ENCODE measurements at regions not wholly inside any gene's neighbourhood (a gene's known extent, or its start where the extent isn't known, plus 50 kb on each side); places are given as distances from the start of the nearest gene placed in this dataset.

DNA sequence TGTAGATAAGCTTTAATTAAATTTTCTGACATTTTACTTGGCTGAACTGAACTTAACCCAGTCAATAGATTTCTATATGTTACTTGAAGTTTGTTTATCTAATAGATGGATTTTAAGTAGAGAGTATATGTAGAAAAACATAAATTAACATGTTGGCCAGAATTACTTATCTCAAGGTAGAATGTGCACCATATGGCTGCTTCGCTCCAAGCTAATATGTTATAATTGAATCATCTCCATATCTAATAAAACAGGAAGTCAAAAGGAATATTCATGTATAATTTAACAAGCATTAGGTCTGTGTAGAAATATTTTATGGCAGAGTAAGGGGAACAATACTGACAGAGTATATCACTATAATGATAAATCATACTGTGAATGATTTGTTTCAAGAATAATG, 650.7 kb upstream of the ALCAM start:
- Histone ChIP-seq H3K36me3 (ENCODE audit: insufficient read depth, low read length) (no peaks in the 10 kb centered on the region), H3K4me3 (ENCODE audit: low read length) (no peak overlapping the region), H3K9me3 (ENCODE audit: control insufficient read depth in 1 of 2, insufficient read depth in 1 of 2, low read length in 2 of 2) (no peaks in the 10 kb centered on the region), H3K4me1 (ENCODE audit: insufficient read depth, low read length) (no peaks in the 10 kb centered on the region), H3K27ac (ENCODE audit: low read depth in 1 of 2, low read length in 2 of 2) (no peak overlapping the region), H3K27me3 (ENCODE audit: control insufficient read depth in 1 of 2, insufficient read depth in 2 of 2, low read length in 2 of 2) (no peaks in the 10 kb centered on the region)
- POLR2A ChIA-PET = no interaction called here
- Mint-ChIP-seq H3K4me3 (no peak overlapping the region), H3K9me3 (no peaks in the 10 kb centered on the region), H3K27me3 (no peaks in the 10 kb centered on the region), H3K36me3 (ENCODE audit: low read depth) (no peaks in the 10 kb centered on the region), H3K4me1 (ENCODE audit: low read depth) (no peaks in the 10 kb centered on the region), H3K27ac (no peak overlapping the region)
- ATAC-seq (ENCODE audit: poor library complexity) (no peak), DNase-seq (no peak)
- CTCF ChIA-PET = no interaction called here
- TF ChIP-seq, protein P1, sequence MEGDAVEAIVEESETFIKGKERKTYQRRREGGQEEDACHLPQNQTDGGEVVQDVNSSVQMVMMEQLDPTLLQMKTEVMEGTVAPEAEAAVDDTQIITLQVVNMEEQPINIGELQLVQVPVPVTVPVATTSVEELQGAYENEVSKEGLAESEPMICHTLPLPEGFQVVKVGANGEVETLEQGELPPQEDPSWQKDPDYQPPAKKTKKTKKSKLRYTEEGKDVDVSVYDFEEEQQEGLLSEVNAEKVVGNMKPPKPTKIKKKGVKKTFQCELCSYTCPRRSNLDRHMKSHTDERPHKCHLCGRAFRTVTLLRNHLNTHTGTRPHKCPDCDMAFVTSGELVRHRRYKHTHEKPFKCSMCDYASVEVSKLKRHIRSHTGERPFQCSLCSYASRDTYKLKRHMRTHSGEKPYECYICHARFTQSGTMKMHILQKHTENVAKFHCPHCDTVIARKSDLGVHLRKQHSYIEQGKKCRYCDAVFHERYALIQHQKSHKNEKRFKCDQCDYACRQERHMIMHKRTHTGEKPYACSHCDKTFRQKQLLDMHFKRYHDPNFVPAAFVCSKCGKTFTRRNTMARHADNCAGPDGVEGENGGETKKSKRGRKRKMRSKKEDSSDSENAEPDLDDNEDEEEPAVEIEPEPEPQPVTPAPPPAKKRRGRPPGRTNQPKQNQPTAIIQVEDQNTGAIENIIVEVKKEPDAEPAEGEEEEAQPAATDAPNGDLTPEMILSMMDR (IDR thresholded peaks at IDR 0.05) = no peak
- intact Hi-C loops (cut with DNase I, micrococcal nuclease) = no loop called here

- Histone ChIP-seq H3K27me3 (ENCODE audit: control insufficient read depth in 1 of 2, insufficient read depth in 2 of 2, low read length in 2 of 2) (no peaks in the 10 kb centered on the region), H3K27ac (ENCODE audit: low read depth in 1 of 2, low read length in 2 of 2) (no peak overlapping the region), H3K4me1 (ENCODE audit: insufficient read depth, low read length) (no peaks in the 10 kb centered on the region), H3K36me3 (ENCODE audit: insufficient read depth, low read length) (no peaks in the 10 kb centered on the region), H3K9me3 (ENCODE audit: control insufficient read depth in 1 of 2, insufficient read depth in 1 of 2, low read length in 2 of 2) (no peaks in the 10 kb centered on the region), H3K4me3 (ENCODE audit: low read length) (no peak overlapping the region)
- no peaks in the 10 kb centered on the region for H3K27me3 Mint-ChIP-seq
- CTCF ChIA-PET = no interaction called here
- intact Hi-C loops (cut with DNase I, micrococcal nuclease) = no loop called here
- no peaks in the 10 kb centered on the region for H3K36me3 Mint-ChIP-seq (ENCODE audit: low read depth)
- ATAC-seq (ENCODE audit: poor library complexity) (no peak), DNase-seq (no peak)
- POLR2A ChIA-PET = no interaction called here
- no peaks in the 10 kb centered on the region for H3K4me1 Mint-ChIP-seq (ENCODE audit: low read depth)
- H3K4me3 Mint-ChIP-seq = no peak overlapping the region
- H3K9me3 Mint-ChIP-seq = no peaks in the 10 kb centered on the region
- H3K27ac Mint-ChIP-seq = no peak overlapping the region
- TF ChIP-seq, protein P1 (IDR thresholded peaks at IDR 0.05) = no peak
Measured at GRCh38 chr3:104717828-104718196, 648.9 kb upstream of the ALCAM start.

- H3K27ac Mint-ChIP-seq = no peak overlapping the region
- ChIA-PET CTCF (no interaction called here), POLR2A (no interaction called here)
- no peaks in the 10 kb centered on the region for H3K27me3 Mint-ChIP-seq
- ATAC-seq (ENCODE audit: poor library complexity) (no peak), DNase-seq (no peak)
- intact Hi-C loops (cut with DNase I, micrococcal nuclease) = no loop called here
- Histone ChIP-seq H3K4me1 (ENCODE audit: insufficient read depth, low read length) (no peaks in the 10 kb centered on the region), H3K27me3 (ENCODE audit: control insufficient read depth in 1 of 2, insufficient read depth in 2 of 2, low read length in 2 of 2) (no peaks in the 10 kb centered on the region), H3K9me3 (ENCODE audit: control insufficient read depth in 1 of 2, insufficient read depth in 1 of 2, low read length in 2 of 2) (no peaks in the 10 kb centered on the region), H3K27ac (ENCODE audit: low read depth in 1 of 2, low read length in 2 of 2) (no peak overlapping the region), H3K4me3 (ENCODE audit: low read length) (no peak overlapping the region), H3K36me3 (ENCODE audit: insufficient read depth, low read length) (no peaks in the 10 kb centered on the region)
- no peaks in the 10 kb centered on the region for H3K36me3 Mint-ChIP-seq (ENCODE audit: low read depth)
- H3K4me3 Mint-ChIP-seq = no peak overlapping the region
- TF ChIP-seq, protein P1 (IDR thresholded peaks at IDR 0.05) = no peak
- no peaks in the 10 kb centered on the region for H3K9me3 Mint-ChIP-seq
- no peaks in the 10 kb centered on the region for H3K4me1 Mint-ChIP-seq (ENCODE audit: low read depth)
Measured at GRCh38 chr3:104723000-104723399, 643.7 kb upstream of the ALCAM start.
